K562 (cell line): ENCODE measurements at regions not wholly inside any gene's neighbourhood (a gene's known extent, or its start where the extent isn't known, plus 50 kb on each side); places are given as distances from the start of the nearest gene placed in this dataset.

Source experiments
- ATAC-seq: fragments of 200-7000 bp; cut with Tn5 transposase; 3 replicates; pipeline ENCODE4 v1.9.1; 2020; ENCODE audit warnings: moderate library complexity
- BruUV-seq: library from RNA; stranded (reverse); fragments of 400-500 nt; replicated peaks from 2 replicates; lab custom pipeline; 2021; lab: Mats Ljungman, UMichigan
- CTCF ChIA-PET: fragments of 300-600 bp; formaldehyde crosslinking; extraction: SDS; loops from one replicate; lab custom pipeline; 2021; ENCODE audit warnings: low intra/inter-chr PET ratio; lab: Yijun Ruan, JAX
- POLR2A ChIA-PET: fragments of 300-600, 350-650 bp; sonication (Branson Sonifier 250); formaldehyde crosslinking; extraction: SDS; loops from one replicate; lab custom pipeline; 2021; ENCODE audit warnings: antibody characterized with exemption, inconsistent platforms; lab: Yijun Ruan, JAX
- DNase-seq, 4 experiments: peaks; one replicate each; pipeline versions ENCODE4 v3.0.0 to v3.0.0-alpha.2; 2011 to 2018; ENCODE audit warnings: low spot score in 3 of 4, mixed read lengths in 3 of 4; ENCODE audit errors: extremely low read depth in 1 of 4
- FAIRE-seq: peaks from 2 replicates; lab custom pipeline; 2011; peaks lifted over from hg19 to GRCh38; lab: Jason Lieb, UNC
- H2AFZ ChIP-seq: 2 replicates; pipeline ENCODE4 v1.6.0; 2011; ENCODE audit warnings: low read depth, low read length, control low read depth, inconsistent platforms
- H3K27ac ChIP-seq: fragments of 200-600 bp; 3 replicates; pipeline ENCODE4 v1.8.0; 2011; ENCODE audit warnings: low read depth, mild to moderate bottlenecking, control low read depth, inconsistent platforms, low read length, moderate library complexity, mixed read lengths; ENCODE audit errors: extremely low read depth
- H3K27me3 ChIP-seq, 2 experiments: fragments of 300-600 bp in 1 of 2; 2 replicates in 1 of 2; 3 replicates in 1 of 2; pipeline versions ENCODE4 v1.6.0 to v1.8.0; 2011; ENCODE audit warnings: inconsistent platforms in 2 of 2, low read length in 2 of 2, mild to moderate bottlenecking in 1 of 2, mixed read lengths in 1 of 2, moderate library complexity in 1 of 2; ENCODE audit not compliant: control insufficient read depth in 2 of 2, insufficient read depth in 2 of 2
- H3K36me3 ChIP-seq: fragments of 300-600 bp; 3 replicates; pipeline ENCODE4 v1.8.0; 2011; ENCODE audit warnings: mild to moderate bottlenecking, low read length, inconsistent platforms; ENCODE audit not compliant: control insufficient read depth, insufficient read depth
- H3K4me1 ChIP-seq, 2 experiments: fragments of 200-600 bp in 1 of 2; replicated peaks in 1 of 2; 2 replicates in 1 of 2; 3 replicates in 1 of 2; pipeline versions ENCODE4 v1.5.1 to v1.8.0; 2011; ENCODE audit warnings: inconsistent platforms in 2 of 2, low read length in 2 of 2, mild to moderate bottlenecking in 1 of 2, mixed read lengths in 1 of 2, moderate library complexity in 1 of 2; ENCODE audit not compliant: control insufficient read depth in 2 of 2, insufficient read depth in 2 of 2
- H3K4me2 ChIP-seq: 2 replicates; pipeline ENCODE4 v1.6.1; 2011; ENCODE audit warnings: low read length, control low read depth, inconsistent platforms, mixed read lengths; ENCODE audit not compliant: insufficient read depth
- H3K4me3 ChIP-seq: fragments of 200-600 bp; sonication (generic), shearing (Covaris generic); 2 replicates; pipeline ENCODE4 v1.5.1; 2016; ENCODE audit warnings: control low read depth, inconsistent platforms
- H3K79me2 ChIP-seq: fragments of 200-600 bp; 3 replicates; pipeline ENCODE4 v1.8.0; 2011; ENCODE audit warnings: low read length, inconsistent platforms; ENCODE audit not compliant: control insufficient read depth, insufficient read depth
- H3K9ac ChIP-seq, 2 experiments: 2 replicates each; pipeline versions ENCODE4 v1.6.0 to v1.6.1; 2011; ENCODE audit warnings: low read depth in 2 of 2, low read length in 2 of 2, control low read depth in 1 of 2, inconsistent platforms in 1 of 2, mild to moderate bottlenecking in 1 of 2, mixed read lengths in 1 of 2; ENCODE audit not compliant: insufficient read depth in 1 of 2
- H3K9me1 ChIP-seq: one replicate; pipeline ENCODE4 v1.6.0; 2011; ENCODE audit warnings: inconsistent platforms, mild to moderate bottlenecking, low read length, moderate library complexity; ENCODE audit not compliant: control insufficient read depth, insufficient read depth
- H3K9me3 ChIP-seq: replicated peaks from 2 replicates; pipeline ENCODE4 v1.5.1; 2011; ENCODE audit warnings: low read depth, low read length, inconsistent platforms; ENCODE audit not compliant: control insufficient read depth, insufficient read depth
- H4K20me1 ChIP-seq: replicated peaks from 2 replicates; pipeline ENCODE4 v1.6.1; 2011; ENCODE audit warnings: low read length, inconsistent platforms, mixed read lengths; ENCODE audit not compliant: control insufficient read depth, insufficient read depth
- CHD1 ChIP-seq: fragments of 200-600 bp; sonication (generic); IDR thresholded peaks from one replicate; pipeline ENCODE4 v1.6.1; 2012; ENCODE audit warnings: mild to moderate bottlenecking, moderate library complexity, low read length, inconsistent platforms
- GABPA ChIP-seq: fragments of 200-800 bp; sonication (Bioruptor generic); conservative IDR thresholded peaks from 2 replicates; pipeline ENCODE4 v1.6.1; 2016; ENCODE audit warnings: low read depth, missing genetic modification characterization, missing compliant biosample characterization
- JUND ChIP-seq, 2 experiments: IDR thresholded peaks; 2 replicates in 1 of 2; 3 replicates in 1 of 2; pipeline ENCODE4 v1.6.1; 2011; ENCODE audit warnings: borderline replicate concordance in 2 of 2, low read depth in 2 of 2, low read length in 2 of 2, improper control_type of control experiment in 1 of 2, missing biosample characterization in 1 of 2, missing genetic modification characterization in 1 of 2, missing genetic modification reagents in 1 of 2
- MED1 ChIP-seq: sonication (generic); formaldehyde crosslinking; IDR thresholded peaks from 2 replicates; pipeline ENCODE4 v1.8.1; 2023; ENCODE audit warnings: missing genetic modification reagents, borderline replicate concordance
- PHF8 ChIP-seq: fragments of 200-600 bp; sonication (generic); IDR thresholded peaks from 2 replicates; pipeline ENCODE4 v1.6.1; 2012; ENCODE audit warnings: mixed run types, mild to moderate bottlenecking, inconsistent platforms, low read length, moderate library complexity, borderline replicate concordance
- POLR2AphosphoS2 ChIP-seq: IDR thresholded peaks from 2 replicates; pipeline ENCODE4 v1.6.1; 2012; ENCODE audit warnings: low read length, improper control_type of control experiment
- SMARCE1 ChIP-seq: fragments of 450-650 bp; IDR thresholded peaks from 2 replicates; pipeline ENCODE4 v1.7.1; 2016; ENCODE audit warnings: mild to moderate bottlenecking
- TBL1XR1 ChIP-seq, 2 experiments: IDR thresholded peaks; 2 replicates each; pipeline ENCODE4 v1.6.1; 2012; ENCODE audit warnings: improper control_type of control experiment in 2 of 2, low read length in 2 of 2, mild to moderate bottlenecking in 1 of 2
- TCFL5 ChIP-seq: fragments of 250-450 bp; sonication (Bioruptor Pico); conservative IDR thresholded peaks from 2 replicates; pipeline ENCODE4 v1.6.1; 2021; ENCODE audit warnings: mild to moderate bottlenecking, moderate library complexity, matching md5 sums
- ZFPM2 ChIP-seq: fragments of 250-450 bp; sonication (Bioruptor Pico); IDR thresholded peaks from 2 replicates; pipeline ENCODE4 v1.5.1; 2022; ENCODE audit warnings: mild to moderate bottlenecking
- WGBS: fragments of 100-300 bp; shearing (Covaris generic); methylation state at CpG from one replicate; pipeline ENCODE4 v1.1.6; 2016; ENCODE audit warnings: low coverage, mixed read lengths; ENCODE audit not compliant: insufficient coverage; ENCODE audit errors: missing lambda C conversion rate; 5-methylcytosine and 5-hydroxymethylcytosine counted together
- in situ Hi-C: fragments of 300-500 bp; cut with MboI; formaldehyde crosslinking; loops from 4 replicates; pipeline ENCODE4 v1.15.0; 2018; ENCODE audit warnings: inconsistent platforms, mixed read lengths
- intact Hi-C: fragments of 100-400 bp; cut with micrococcal nuclease; formaldehyde crosslinking; loops from 2 replicates; pipeline ENCODE4 v1.14.2; 2022
- TF ChIP-seq, protein P1 (sequence below): sonication (generic); formaldehyde crosslinking; IDR thresholded peaks from 2 replicates; pipeline ENCODE4 v1.8.1; 2022; ENCODE audit warnings: missing genetic modification reagents
- TF ChIP-seq, protein P2 (sequence below), 2 experiments: fragments of 450-650 bp; formaldehyde crosslinking in 1 of 2; IDR thresholded peaks; 2 replicates each; pipeline versions ENCODE4 v1.4.0 to v1.6.1; 2014 to 2020; ENCODE audit warnings: mild to moderate bottlenecking in 2 of 2, borderline replicate concordance in 1 of 2, low read depth in 1 of 2

DNA sequence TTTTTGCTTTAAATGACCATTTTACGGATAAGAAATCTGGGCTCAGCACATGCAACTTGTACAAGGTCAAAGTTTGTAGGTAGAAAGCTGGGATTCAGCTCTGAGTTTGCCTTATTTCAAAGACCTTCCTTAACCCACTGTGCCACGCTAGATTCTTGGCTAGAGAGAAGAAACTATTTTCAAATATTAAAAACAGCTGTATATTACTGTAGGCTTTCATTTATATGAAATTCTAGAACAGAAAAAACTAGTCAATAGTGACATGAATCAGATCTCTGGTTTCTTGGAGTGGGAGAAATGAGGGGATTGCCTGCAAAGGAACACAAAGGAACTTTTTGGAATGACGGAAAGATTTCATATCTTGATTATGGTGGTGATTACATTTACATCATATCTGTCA, 53.0 kb upstream of the C1GALT1 start (continued):
- no peak for TF ChIP-seq CHD1

DNA sequence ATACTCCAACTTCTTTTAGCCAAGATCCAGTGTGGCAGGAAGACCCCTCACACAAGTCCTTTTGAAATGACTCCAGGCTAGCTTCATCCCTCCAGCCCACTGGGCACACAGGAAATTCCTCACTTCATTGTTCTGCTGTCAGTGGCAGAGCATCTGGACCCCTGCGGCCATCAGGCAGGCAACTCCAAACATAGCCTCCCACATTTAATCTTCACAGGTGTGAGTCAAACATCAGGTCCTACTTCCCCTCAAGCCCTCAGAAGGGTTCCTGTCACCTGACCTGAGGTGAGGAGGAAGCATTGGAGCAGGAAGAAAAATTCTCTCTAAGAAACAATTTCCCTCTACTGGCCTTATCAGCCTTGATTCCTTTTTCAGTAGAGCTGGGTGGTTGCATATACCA, 51.1 kb upstream of the C1GALT1 start:
- no peak overlapping the region for H3K4me3 ChIP-seq
- no peaks in the 10 kb centered on the region for H3K27me3 ChIP-seq
- H2AFZ ChIP-seq = no peak overlapping the region
- H3K9me3 ChIP-seq = peaks cover 14% of the 10 kb centered on the region; the same call in 1 of the 2 replicates
- H3K4me1 ChIP-seq = peaks cover 0 to 3% of the 10 kb centered on the region in 2 experiments; a peak in 2 of 5 replicates
- no peak for ATAC-seq
- ChIA-PET POLR2A (interaction anchor here (0.7 to 1.4 kb wide), 2 partner anchors 17 to 26 kb away, joined by 3 read pairs; no protein-coding TSS in a partner anchor), CTCF (no interaction called here)
- 40% methylated on average over 1 of the region's 1 CpG for WGBS
- no peak for DNase-seq
- no peak overlapping the region for H3K4me2 ChIP-seq
- no peak overlapping the region for H3K27ac ChIP-seq
- in situ Hi-C loops = no loop called here
- no peak overlapping the region for H3K9ac ChIP-seq
- no peak for FAIRE-seq
- no TSS peak for BruUV-seq
- intact Hi-C loops = no loop called here
- H3K36me3 ChIP-seq = no peaks in the 10 kb centered on the region
- H3K9me1 ChIP-seq = no peaks in the 10 kb centered on the region
- no peaks in the 10 kb centered on the region for H3K79me2 ChIP-seq
- no peaks in the 10 kb centered on the region for H4K20me1 ChIP-seq
- TF ChIP-seq PHF8 (no peak), MED1 (no peak), ZFPM2 (no peak), SMARCE1 (no peak), TBL1XR1 (IDR thresholded peaks at IDR 0.05; ENCODE audit: low read length in 2 of 2) (no peak), POLR2AphosphoS2 (no peak), GABPA (tag) (no peak), JUND (IDR thresholded peaks at IDR 0.05; ENCODE audit: borderline replicate concordance, low read depth, low read length) (no peak), JUND (tag; IDR thresholded peaks at IDR 0.05; ENCODE audit: borderline replicate concordance, low read depth, low read length) (no peak), TCFL5 (CRISPR knock-in tag) (no peak)
- TF ChIP-seq, protein P1, sequence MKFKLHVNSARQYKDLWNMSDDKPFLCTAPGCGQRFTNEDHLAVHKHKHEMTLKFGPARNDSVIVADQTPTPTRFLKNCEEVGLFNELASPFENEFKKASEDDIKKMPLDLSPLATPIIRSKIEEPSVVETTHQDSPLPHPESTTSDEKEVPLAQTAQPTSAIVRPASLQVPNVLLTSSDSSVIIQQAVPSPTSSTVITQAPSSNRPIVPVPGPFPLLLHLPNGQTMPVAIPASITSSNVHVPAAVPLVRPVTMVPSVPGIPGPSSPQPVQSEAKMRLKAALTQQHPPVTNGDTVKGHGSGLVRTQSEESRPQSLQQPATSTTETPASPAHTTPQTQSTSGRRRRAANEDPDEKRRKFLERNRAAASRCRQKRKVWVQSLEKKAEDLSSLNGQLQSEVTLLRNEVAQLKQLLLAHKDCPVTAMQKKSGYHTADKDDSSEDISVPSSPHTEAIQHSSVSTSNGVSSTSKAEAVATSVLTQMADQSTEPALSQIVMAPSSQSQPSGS = no peak
- TF ChIP-seq, protein P2, sequence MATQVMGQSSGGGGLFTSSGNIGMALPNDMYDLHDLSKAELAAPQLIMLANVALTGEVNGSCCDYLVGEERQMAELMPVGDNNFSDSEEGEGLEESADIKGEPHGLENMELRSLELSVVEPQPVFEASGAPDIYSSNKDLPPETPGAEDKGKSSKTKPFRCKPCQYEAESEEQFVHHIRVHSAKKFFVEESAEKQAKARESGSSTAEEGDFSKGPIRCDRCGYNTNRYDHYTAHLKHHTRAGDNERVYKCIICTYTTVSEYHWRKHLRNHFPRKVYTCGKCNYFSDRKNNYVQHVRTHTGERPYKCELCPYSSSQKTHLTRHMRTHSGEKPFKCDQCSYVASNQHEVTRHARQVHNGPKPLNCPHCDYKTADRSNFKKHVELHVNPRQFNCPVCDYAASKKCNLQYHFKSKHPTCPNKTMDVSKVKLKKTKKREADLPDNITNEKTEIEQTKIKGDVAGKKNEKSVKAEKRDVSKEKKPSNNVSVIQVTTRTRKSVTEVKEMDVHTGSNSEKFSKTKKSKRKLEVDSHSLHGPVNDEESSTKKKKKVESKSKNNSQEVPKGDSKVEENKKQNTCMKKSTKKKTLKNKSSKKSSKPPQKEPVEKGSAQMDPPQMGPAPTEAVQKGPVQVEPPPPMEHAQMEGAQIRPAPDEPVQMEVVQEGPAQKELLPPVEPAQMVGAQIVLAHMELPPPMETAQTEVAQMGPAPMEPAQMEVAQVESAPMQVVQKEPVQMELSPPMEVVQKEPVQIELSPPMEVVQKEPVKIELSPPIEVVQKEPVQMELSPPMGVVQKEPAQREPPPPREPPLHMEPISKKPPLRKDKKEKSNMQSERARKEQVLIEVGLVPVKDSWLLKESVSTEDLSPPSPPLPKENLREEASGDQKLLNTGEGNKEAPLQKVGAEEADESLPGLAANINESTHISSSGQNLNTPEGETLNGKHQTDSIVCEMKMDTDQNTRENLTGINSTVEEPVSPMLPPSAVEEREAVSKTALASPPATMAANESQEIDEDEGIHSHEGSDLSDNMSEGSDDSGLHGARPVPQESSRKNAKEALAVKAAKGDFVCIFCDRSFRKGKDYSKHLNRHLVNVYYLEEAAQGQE (IDR thresholded peaks at IDR 0.05; ENCODE audit: borderline replicate concordance) = no peak
- TF ChIP-seq, protein P2 (CRISPR knock-in tag; IDR thresholded peaks at IDR 0.05; ENCODE audit: low read depth) = no peak
